ENCODE measurements at regions not wholly inside any gene's neighbourhood (a gene's known extent, or its start where the extent isn't known, plus 50 kb on each side); places are given as distances from the start of the nearest gene placed in this dataset.

GRCh38 chr13:71962126-71962525 lies 95.1 kb upstream of the DACH1 start:
- no peak for TF ChIP-seq POLR2A (IDR thresholded peaks at IDR 0.05)
- no peak for TF ChIP-seq CTCF (IDR thresholded peaks at IDR 0.05)

All from Peyer's patch (tissue), 4 donors.